GM19023 (cell line): ENCODE measurements at regions not wholly inside any gene's neighbourhood (a gene's known extent, or its start where the extent isn't known, plus 50 kb on each side); places are given as distances from the start of the nearest gene placed in this dataset.

Experiments used
- ATAC-seq: cut with Tn5 transposase; IDR thresholded peaks from one replicate; pipeline ENCODE4 v1.9.1; 2021; ENCODE audit warnings: mild to moderate bottlenecking, moderate library complexity; ENCODE audit not compliant: unreplicated experiment

DNA sequence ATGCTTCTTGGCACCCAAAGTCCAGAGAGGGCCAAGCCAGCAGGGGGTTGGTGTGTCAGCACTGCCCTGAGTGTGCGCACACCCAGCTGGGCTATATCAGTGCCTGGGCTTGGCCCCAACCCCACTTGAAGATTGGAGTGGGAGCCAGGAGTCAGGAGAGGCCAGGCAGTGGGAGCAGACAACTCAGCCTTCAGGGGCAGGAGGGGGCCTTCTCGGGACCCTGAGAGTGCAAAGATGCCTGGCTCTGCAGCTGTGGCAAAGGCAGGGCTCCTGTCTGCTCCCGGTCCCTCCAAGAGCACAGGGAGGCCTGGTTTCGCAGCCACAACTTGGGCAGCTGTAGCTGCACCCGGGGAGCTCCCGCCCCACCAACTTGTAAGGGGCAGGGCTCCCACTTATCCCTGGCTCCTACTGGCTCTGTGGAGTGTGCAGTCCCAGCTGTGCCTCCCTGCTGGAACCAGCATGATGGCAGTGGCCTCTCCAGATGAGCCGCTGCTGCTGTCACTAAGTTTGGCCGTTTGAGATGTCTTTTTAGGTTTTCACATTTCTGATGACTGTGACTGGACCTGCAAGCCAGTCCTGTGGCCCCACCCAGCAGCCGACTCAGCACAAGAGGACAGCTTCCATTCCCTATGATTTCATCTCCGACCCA, 148.8 kb upstream of the HS6ST1 start:
- no peak for ATAC-seq

DNA sequence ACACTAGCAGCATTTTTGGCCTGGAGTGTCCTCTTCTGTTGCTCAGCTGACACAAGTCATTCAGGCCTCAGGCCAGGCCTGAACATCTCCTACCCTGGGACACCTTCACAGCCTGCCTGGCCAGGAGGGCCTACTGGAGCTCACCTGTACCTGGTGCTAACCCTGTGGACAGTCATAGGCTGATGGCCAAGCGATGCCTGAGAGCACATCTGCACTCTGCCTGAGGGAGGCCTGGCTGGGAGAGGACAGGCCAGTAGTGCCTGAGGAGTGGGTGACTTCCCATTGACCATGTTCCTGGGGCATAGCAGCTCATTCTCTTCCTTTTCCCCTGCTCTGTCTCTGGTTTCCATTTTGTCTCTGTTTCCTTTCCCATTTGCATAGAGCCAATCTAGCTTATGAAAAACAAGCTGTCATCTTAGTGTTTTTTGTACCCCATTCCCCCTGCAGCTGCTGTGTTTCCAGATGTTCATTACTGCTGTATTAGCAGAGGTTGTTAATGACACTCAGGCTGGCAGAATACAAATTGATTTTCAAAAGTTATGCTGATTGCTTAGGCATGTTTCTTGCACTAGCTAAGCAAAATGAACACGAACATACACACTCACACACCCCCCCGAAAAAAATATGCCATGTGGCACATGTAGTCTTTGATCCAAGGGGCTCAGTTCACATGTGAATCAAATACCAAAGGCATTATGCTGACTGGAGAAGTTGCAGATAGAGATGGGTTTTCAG, 149.7 kb upstream of the HS6ST1 start:
- no peak for ATAC-seq

- no peak for ATAC-seq
Observed at GRCh38 chr2:128469203-128469602, 150.5 kb upstream of the HS6ST1 start.

GRCh38 chr2:128469875-128470274, 151.2 kb upstream of the HS6ST1 start:
- no peak for ATAC-seq

DNA sequence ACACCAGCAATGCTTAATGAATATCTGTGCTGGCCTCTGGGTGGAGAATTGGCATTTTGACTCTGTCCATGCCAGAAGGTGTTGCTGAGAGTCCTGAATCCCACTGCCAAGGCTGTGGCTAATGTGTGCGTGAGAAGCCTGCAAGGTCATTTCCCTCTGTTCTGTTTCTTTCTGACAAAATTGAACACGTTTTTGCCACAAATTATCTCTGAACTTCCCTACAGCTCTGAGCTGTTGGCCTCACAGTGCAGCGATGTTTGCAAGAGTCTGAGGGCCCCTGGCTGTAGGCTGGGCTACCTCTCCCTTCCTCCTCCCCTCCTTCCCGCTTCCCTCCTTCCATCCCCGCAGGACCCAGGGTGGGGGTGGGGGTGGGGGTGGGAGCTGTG, 154.1 kb upstream of the HS6ST1 start:
- no peak for ATAC-seq

DNA sequence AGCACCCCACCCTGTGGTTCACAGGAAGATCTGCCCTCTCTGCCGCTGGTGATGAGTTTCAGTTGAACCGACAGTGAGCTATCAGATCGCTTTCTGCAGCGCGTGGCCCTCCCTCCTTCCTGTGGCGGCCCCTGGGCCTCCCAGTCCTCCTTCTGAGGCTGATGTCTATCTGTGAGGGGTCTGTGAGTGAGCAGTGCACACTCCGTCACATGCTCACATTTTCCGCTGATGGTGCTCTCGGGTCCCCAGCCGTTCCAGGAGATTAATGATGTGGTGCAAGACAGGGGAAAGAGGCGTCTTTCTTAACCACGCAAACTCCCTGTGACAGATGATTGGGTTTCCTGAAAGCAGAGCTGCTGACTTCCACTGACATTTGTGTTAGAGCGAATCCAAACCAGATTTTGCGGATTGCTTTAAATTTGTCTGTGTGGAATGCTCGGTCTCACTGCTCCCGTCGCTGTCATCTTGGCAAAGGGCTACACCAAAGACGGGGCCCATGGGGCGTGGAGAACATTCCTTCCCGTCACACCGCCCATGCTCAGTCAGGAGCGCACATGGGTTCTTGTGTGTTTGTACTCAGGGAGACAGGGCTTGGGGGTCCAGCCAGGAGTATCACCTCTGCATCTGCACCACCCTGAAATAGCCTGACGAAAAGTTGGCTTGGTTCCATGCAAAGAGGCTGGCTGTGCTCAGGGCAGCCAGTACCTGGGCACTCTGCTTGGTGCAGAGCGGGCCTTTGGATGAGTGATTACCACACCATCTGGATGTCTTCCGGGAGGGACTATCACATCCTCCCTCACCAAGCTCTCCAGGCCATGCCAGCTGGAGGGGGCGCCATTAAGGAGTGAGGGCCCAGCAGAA, 154.7 kb upstream of the HS6ST1 start:
- ATAC-seq: no peak

GRCh38 chr2:128474036-128474955, 155.6 kb upstream of the HS6ST1 start:
- no peak for ATAC-seq

DNA sequence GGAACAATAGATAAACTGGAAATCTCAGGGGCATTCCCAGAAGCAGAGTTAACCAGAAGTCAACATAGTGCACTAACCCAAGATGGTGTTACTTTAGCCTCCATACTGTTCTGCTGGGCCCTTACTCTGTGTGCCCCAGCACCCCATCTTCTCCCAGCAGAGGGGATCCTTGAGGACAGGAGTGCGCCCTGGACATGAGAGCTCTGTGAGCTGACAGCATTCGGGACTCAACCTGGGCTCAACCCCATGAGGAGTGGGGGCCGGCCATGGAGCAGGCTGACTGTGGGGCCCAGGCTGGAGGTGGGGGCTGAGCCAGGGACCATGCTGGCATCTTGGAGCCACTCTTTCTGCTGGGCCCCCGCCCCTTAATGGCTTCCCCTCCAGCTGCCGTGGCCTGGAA, 156.3 kb upstream of the HS6ST1 start:
- ATAC-seq: no peak

DNA sequence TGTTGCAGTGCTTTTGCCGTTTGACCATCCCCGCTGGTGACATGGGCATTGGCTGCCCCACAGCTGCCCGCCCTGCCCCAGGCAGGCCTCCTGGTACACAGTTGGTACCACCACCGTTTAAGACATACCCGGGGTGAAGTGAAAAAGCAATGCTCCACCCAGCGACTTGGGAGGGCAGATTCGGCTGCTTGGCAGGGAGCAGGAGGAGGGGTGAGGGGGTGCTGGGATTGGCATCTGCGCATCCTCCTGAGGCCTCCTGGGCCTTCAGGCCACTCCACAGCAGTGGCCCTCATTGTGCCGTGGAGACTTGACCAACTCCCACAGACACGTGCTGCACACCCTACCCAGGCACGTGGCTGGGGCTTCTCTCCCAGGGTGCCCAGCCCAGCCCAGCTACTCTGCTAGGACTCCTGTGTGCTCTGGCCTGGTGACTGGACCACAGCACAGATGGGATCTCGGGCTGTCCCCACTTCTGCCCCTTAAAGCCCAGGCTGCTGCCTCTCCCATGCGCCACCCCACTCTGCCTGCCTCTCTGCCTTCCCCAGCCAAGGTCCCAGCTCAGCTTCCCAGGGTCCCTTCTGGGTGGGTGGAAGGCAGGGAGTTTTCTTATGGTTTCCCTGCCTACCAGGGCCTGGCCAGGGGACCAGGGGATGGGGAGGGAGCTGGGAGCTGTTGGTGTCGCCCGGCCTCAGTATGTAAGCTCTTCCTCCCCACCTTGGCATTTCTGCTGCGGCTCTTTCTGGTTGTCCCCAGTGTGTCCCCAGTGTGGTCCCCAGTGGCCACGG, 157.0 kb upstream of the HS6ST1 start:
- ATAC-seq: no peak

- no peak for ATAC-seq
Observed at GRCh38 chr2:128477026-128477820, 158.6 kb upstream of the HS6ST1 start.

GRCh38 chr2:128477891-128478290, 159.2 kb upstream of the HS6ST1 start:
- ATAC-seq: no peak

DNA sequence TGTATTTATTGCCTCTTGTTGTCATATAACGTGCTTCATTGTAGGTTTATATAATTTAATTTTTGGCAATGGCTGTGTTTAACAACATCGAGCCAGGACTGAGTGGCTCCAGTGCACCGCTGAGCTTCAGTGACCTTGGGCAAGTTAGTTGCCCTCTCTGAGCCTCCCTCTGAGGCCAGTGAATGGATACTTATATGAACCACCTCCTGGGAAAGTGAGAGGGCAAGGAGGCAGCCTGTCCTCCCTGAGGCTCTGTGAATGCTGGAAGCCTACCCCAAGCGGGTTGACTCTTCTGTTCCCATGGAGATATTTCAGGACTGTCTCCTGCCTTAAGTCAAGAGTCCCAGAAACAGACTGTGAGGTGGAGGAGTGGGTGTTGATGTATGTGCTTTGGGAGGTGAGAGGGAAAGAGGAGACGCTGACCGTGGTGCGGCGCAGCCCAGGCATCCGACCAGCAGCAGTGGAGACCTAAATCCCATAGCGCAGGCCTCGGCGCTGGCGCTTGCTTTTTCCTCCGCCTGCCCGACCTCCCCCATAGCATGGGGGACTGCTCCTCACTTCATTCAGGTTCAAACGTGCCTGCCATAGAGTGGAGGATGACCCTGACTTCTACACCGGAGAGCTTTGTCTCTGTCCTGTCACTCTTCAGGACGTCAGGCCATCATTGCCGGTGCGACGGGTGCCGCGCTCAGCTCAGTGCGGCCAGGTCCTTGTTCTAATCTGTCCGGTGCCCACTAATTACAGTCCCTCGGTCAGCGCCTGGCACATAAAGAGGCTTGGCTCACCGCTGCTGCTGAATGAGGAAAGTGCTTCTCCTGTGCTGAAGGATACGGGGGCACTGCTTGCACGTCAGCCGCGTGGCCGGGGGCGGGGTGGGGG, 167.3 kb upstream of the HS6ST1 start:
- no peak for ATAC-seq

GRCh38 chr2:128486640-128487375, 168.1 kb upstream of the HS6ST1 start:
- ATAC-seq: no peak

- no peak for ATAC-seq
Observed at GRCh38 chr2:128487650-128488387, 169.2 kb upstream of the HS6ST1 start.

DNA sequence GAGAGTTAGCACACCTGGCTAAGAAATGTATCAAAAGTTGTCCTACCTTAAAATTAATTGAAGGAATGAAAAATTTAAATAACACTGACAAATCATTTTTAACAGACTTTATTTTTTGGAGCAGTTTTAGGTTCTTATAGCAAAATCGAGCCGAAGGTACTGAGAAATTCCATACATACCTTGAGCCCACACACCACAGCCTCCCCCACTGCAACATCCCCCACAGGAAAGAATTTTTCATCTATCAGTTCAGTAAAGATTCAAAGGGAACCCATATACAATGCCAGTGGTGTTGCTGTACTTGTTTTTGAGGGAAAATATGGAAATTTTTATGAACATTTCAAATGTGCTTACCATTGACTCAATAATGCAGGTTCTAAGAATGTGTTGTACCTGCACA, 169.8 kb upstream of the HS6ST1 start:
- ATAC-seq: no peak

GRCh38 chr2:128489526-128490273, 171.0 kb upstream of the HS6ST1 start:
- no peak for ATAC-seq
